MM.1S (cell line): ENCODE measurements at regions not wholly inside any gene's neighbourhood (a gene's known extent, or its start where the extent isn't known, plus 50 kb on each side); places are given as distances from the start of the nearest gene placed in this dataset.

Experiments used
- DNase-seq: peaks from one replicate; pipeline ENCODE4 v3.0.0-alpha.2; 2015
- H2AFZ ChIP-seq: fragments of 300-600 bp; sonication (generic); 2 replicates; pipeline ENCODE4 v1.6.0; 2016; ENCODE audit warnings: antibody characterized with exemption, low read length
- H3F3A ChIP-seq: fragments of 300-600 bp; sonication (generic); 2 replicates; pipeline ENCODE4 v1.6.1; 2016; ENCODE audit warnings: mild to moderate bottlenecking, antibody characterized with exemption, low read length, moderate library complexity, mixed read lengths; ENCODE audit not compliant: insufficient read depth
- H3K27ac ChIP-seq: fragments of 300-600 bp; sonication (generic); 2 replicates; pipeline ENCODE4 v1.5.1; 2016; ENCODE audit warnings: mild to moderate bottlenecking, low read length
- H3K27me3 ChIP-seq: fragments of 300-600 bp; sonication (generic); replicated peaks from 2 replicates; pipeline ENCODE4 v1.6.0; 2016; ENCODE audit warnings: low read length; ENCODE audit not compliant: insufficient read depth
- H3K36me3 ChIP-seq: fragments of 300-600 bp; sonication (generic); replicated peaks from 2 replicates; pipeline ENCODE4 v1.6.1; 2016; ENCODE audit warnings: mild to moderate bottlenecking, low read length, mixed read lengths; ENCODE audit not compliant: insufficient read depth
- H3K4me1 ChIP-seq: fragments of 300-600 bp; sonication (generic); 2 replicates; pipeline ENCODE4 v1.6.1; 2016; ENCODE audit warnings: low read length, mixed read lengths
- H3K4me2 ChIP-seq: fragments of 300-600 bp; sonication (generic); 2 replicates; pipeline ENCODE4 v1.6.0; 2016; ENCODE audit warnings: low read depth, low read length
- H3K4me3 ChIP-seq: fragments of 300-600 bp; sonication (generic); 2 replicates; pipeline ENCODE4 v1.5.1; 2016; ENCODE audit warnings: low read length, mixed read lengths
- H3K79me2 ChIP-seq: fragments of 300-600 bp; sonication (generic); 2 replicates; pipeline ENCODE4 v1.6.1; 2016; ENCODE audit warnings: mixed run types, low read length, mixed read lengths
- H3K9ac ChIP-seq: fragments of 300-600 bp; sonication (generic); 2 replicates; pipeline ENCODE4 v1.6.1; 2016; ENCODE audit warnings: low read length, mixed read lengths
- H3K9me2 ChIP-seq: fragments of 300-600 bp; sonication (generic); replicated peaks from 2 replicates; pipeline ENCODE4 v1.6.1; 2016; ENCODE audit warnings: mild to moderate bottlenecking, low read length, mixed read lengths; ENCODE audit not compliant: insufficient read depth
- H3K9me3 ChIP-seq: fragments of 300-600 bp; sonication (generic); replicated peaks from 2 replicates; pipeline ENCODE4 v1.6.1; 2016; ENCODE audit warnings: mild to moderate bottlenecking, low read length, mixed read lengths; ENCODE audit not compliant: insufficient read depth
- H4K20me1 ChIP-seq: fragments of 300-600 bp; sonication (generic); 2 replicates; pipeline ENCODE4 v1.6.1; 2016; ENCODE audit warnings: mild to moderate bottlenecking, low read length, moderate library complexity, mixed read lengths; ENCODE audit not compliant: insufficient read depth
- CTCF ChIP-seq: fragments of 300-600 bp; sonication (generic); IDR thresholded peaks from 2 replicates; pipeline ENCODE4 v1.5.1; 2016; ENCODE audit warnings: antibody characterized with exemption, low read length, mixed read lengths
- EZH2 ChIP-seq: fragments of 300-600 bp; sonication (generic); optimal IDR thresholded peaks from 2 replicates; pipeline ENCODE3; 2017; ENCODE audit warnings: low read depth, mild to moderate bottlenecking, antibody characterized with exemption, low read length, mixed read lengths
- EZH2phosphoT487 ChIP-seq: fragments of 300-600 bp; sonication (generic); IDR thresholded peaks from 2 replicates; pipeline ENCODE4 v1.6.1; 2018; ENCODE audit warnings: antibody characterized with exemption, low read length

GRCh38 chr14:37864861-37865718 is 269.7 kb downstream of the TTC6 start:
- no peak for DNase-seq

GRCh38 chr14:37865719-37866549 is 270.5 kb downstream of the TTC6 start:
- TF ChIP-seq EZH2phosphoT487 (no peak), EZH2 (no peak), CTCF (no peak)
- H3K9me3 ChIP-seq = no peaks in the 10 kb centered on the region
- no peak overlapping the region for H3K9ac ChIP-seq
- no peaks in the 10 kb centered on the region for H4K20me1 ChIP-seq
- no peaks in the 10 kb centered on the region for H3K79me2 ChIP-seq
- no peaks in the 10 kb centered on the region for H3K27me3 ChIP-seq
- H3K36me3 ChIP-seq = no peaks in the 10 kb centered on the region
- no peak overlapping the region for H2AFZ ChIP-seq
- no peaks in the 10 kb centered on the region for H3K9me2 ChIP-seq
- no peaks in the 10 kb centered on the region for H3K4me1 ChIP-seq
- H3K4me2 ChIP-seq = no peak overlapping the region
- no peaks in the 10 kb centered on the region for H3F3A ChIP-seq
- DNase-seq = no peak
- H3K4me3 ChIP-seq = no peak overlapping the region
- no peak overlapping the region for H3K27ac ChIP-seq

More at GRCh38 chr14:37864861-37865718, 269.7 kb downstream of the TTC6 start:
- no peaks in the 10 kb centered on the region for H3K36me3 ChIP-seq
- no peaks in the 10 kb centered on the region for H3K4me1 ChIP-seq
- H2AFZ ChIP-seq = no peak overlapping the region
- H3K9ac ChIP-seq = no peak overlapping the region
- no peak overlapping the region for H3K4me3 ChIP-seq
- no peaks in the 10 kb centered on the region for H3K27me3 ChIP-seq
- no peak for TF ChIP-seq EZH2
- no peak for TF ChIP-seq CTCF
- no peak for TF ChIP-seq EZH2phosphoT487
- no peaks in the 10 kb centered on the region for H4K20me1 ChIP-seq
- no peaks in the 10 kb centered on the region for H3K9me3 ChIP-seq
- no peaks in the 10 kb centered on the region for H3K9me2 ChIP-seq
- no peaks in the 10 kb centered on the region for H3K79me2 ChIP-seq
- no peak overlapping the region for H3K27ac ChIP-seq
- H3K4me2 ChIP-seq = no peak overlapping the region
- H3F3A ChIP-seq = no peaks in the 10 kb centered on the region

GRCh38 chr14:37869633-37870032 is 274.2 kb downstream of the TTC6 start:
- no peak for DNase-seq
- H3K9ac ChIP-seq = no peak overlapping the region
- no peaks in the 10 kb centered on the region for H3K79me2 ChIP-seq
- H3K9me3 ChIP-seq = no peaks in the 10 kb centered on the region
- H3K27ac ChIP-seq = no peak overlapping the region
- H3F3A ChIP-seq = no peaks in the 10 kb centered on the region
- no peaks in the 10 kb centered on the region for H3K27me3 ChIP-seq
- H4K20me1 ChIP-seq = no peaks in the 10 kb centered on the region
- H3K4me3 ChIP-seq = no peak overlapping the region
- no peaks in the 10 kb centered on the region for H3K36me3 ChIP-seq
- TF ChIP-seq EZH2 = no peak
- TF ChIP-seq CTCF = no peak
- TF ChIP-seq EZH2phosphoT487 = no peak
- no peaks in the 10 kb centered on the region for H3K9me2 ChIP-seq
- H3K4me1 ChIP-seq = no peaks in the 10 kb centered on the region
- H3K4me2 ChIP-seq = no peak overlapping the region
- H2AFZ ChIP-seq = no peak overlapping the region
